Osteocyte (in vitro differentiated cells): ENCODE measurements at regions not wholly inside any gene's neighbourhood (a gene's known extent, or its start where the extent isn't known, plus 50 kb on each side); places are given as distances from the start of the nearest gene placed in this dataset.

ENCODE experiments used
- DNase-seq: peaks from one replicate; pipeline ENCODE4 v3.0.0; 2021; ENCODE audit warnings: mixed read lengths; ENCODE audit not compliant: unreplicated experiment; ENCODE audit errors: extremely low spot score
- H3K27ac Mint-ChIP-seq: one replicate; pipeline ENCODE4 v1.8.0; 2021; ENCODE audit warnings: mild to moderate bottlenecking, mixed read lengths; ENCODE audit not compliant: unreplicated experiment
- H3K27me3 Mint-ChIP-seq: one replicate; pipeline ENCODE4 v1.8.0; 2021; ENCODE audit warnings: mixed read lengths; ENCODE audit not compliant: unreplicated experiment
- H3K36me3 Mint-ChIP-seq: one replicate; pipeline ENCODE4 v1.8.0; 2021; ENCODE audit warnings: mixed read lengths; ENCODE audit not compliant: unreplicated experiment
- H3K4me1 Mint-ChIP-seq: one replicate; pipeline ENCODE4 v1.8.0; 2021; ENCODE audit warnings: mixed read lengths; ENCODE audit not compliant: unreplicated experiment
- H3K4me3 Mint-ChIP-seq: one replicate; pipeline ENCODE4 v1.8.0; 2021; ENCODE audit warnings: mild to moderate bottlenecking, moderate library complexity, mixed read lengths; ENCODE audit not compliant: unreplicated experiment
- H3K9me3 Mint-ChIP-seq: one replicate; pipeline ENCODE4 v1.8.0; 2021; ENCODE audit warnings: mixed read lengths; ENCODE audit not compliant: unreplicated experiment
- TF ChIP-seq, protein P1 (sequence below): fragments of 200-600 bp; sonication (generic); IDR thresholded peaks from 2 replicates; pipeline ENCODE4 v1.5.0; 2021; ENCODE audit warnings: antibody characterized with exemption, mild to moderate bottlenecking, moderate library complexity

DNA sequence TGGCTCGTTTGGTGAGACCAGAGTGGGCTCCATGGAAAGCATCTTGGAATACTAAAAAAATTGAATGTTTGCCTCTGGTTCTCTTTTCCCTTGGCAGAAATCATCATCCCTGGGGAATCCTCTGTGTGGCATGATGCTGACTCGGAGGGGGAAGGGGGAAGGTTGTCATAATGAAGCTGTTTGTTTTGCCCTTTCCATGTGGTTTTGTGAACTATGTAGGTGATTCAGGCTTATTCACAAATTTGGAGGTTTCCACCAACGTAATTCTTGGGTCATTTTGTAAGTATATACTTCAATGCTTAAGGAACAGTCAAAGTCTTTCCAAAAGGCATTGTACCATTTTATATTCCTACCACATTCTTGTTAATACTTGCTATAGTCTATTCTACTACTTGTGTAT, 754.0 kb upstream of the FAT3 start:
- no peak overlapping the region for H3K27ac Mint-ChIP-seq
- H3K27me3 Mint-ChIP-seq = no peaks in the 10 kb centered on the region
- no peaks in the 10 kb centered on the region for H3K36me3 Mint-ChIP-seq
- DNase-seq = no peak
- H3K4me3 Mint-ChIP-seq = no peak overlapping the region
- TF ChIP-seq, protein P1, sequence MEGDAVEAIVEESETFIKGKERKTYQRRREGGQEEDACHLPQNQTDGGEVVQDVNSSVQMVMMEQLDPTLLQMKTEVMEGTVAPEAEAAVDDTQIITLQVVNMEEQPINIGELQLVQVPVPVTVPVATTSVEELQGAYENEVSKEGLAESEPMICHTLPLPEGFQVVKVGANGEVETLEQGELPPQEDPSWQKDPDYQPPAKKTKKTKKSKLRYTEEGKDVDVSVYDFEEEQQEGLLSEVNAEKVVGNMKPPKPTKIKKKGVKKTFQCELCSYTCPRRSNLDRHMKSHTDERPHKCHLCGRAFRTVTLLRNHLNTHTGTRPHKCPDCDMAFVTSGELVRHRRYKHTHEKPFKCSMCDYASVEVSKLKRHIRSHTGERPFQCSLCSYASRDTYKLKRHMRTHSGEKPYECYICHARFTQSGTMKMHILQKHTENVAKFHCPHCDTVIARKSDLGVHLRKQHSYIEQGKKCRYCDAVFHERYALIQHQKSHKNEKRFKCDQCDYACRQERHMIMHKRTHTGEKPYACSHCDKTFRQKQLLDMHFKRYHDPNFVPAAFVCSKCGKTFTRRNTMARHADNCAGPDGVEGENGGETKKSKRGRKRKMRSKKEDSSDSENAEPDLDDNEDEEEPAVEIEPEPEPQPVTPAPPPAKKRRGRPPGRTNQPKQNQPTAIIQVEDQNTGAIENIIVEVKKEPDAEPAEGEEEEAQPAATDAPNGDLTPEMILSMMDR = no peak
- H3K9me3 Mint-ChIP-seq = no peaks in the 10 kb centered on the region
- H3K4me1 Mint-ChIP-seq = no peaks in the 10 kb centered on the region

DNA sequence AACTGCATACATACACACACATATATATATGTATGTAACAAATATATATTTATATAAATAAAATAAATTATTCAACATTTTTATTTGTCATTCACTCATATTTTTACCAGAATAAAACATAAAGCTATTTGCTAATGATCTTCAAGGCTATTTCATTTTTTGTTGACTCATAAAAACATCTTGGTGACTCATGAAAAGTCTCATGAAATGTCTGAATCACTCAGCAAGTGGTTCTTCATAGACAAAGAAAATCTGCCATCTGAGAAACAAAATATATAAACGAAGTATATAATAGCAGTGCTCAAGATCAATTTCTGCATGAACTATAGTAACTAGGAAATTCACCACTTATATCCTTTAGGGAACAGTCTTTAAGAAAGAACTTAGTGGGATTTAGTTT, 764.8 kb upstream of the FAT3 start:
- DNase-seq = no peak
- peaks cover 11% of the 10 kb centered on the region for H3K27me3 Mint-ChIP-seq
- H3K4me1 Mint-ChIP-seq = no peaks in the 10 kb centered on the region
- no peak overlapping the region for H3K4me3 Mint-ChIP-seq
- H3K9me3 Mint-ChIP-seq = peaks cover 5% of the 10 kb centered on the region
- no peaks in the 10 kb centered on the region for H3K36me3 Mint-ChIP-seq
- H3K27ac Mint-ChIP-seq = no peak overlapping the region
- TF ChIP-seq, protein P1 = no peak

DNA sequence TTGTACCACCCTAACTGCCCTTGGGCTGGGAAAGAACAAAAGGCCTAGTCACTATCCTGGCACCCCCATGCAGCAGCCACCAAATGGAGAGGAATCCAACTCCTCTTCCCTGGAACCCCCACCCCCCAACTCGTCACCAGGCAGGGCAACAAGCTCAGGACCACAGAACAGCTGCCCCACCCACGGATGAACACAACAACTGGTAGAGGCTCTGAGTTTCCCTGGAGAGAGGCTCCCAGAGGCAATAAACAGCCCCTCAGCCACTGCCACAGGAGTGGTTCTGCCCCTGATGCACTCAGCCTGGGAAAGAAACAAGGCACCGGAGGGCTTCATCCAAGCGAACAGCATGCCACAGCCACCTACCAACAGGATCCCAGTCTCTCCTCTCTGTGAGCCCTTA, 778.4 kb upstream of the FAT3 start:
- Mint-ChIP-seq H3K27me3 (peaks cover 4% of the 10 kb centered on the region), H3K4me3 (no peak overlapping the region), H3K4me1 (no peaks in the 10 kb centered on the region), H3K36me3 (no peaks in the 10 kb centered on the region), H3K27ac (no peak overlapping the region), H3K9me3 (no peaks in the 10 kb centered on the region)
- TF ChIP-seq, protein P1 = no peak
- DNase-seq = no peak

DNA sequence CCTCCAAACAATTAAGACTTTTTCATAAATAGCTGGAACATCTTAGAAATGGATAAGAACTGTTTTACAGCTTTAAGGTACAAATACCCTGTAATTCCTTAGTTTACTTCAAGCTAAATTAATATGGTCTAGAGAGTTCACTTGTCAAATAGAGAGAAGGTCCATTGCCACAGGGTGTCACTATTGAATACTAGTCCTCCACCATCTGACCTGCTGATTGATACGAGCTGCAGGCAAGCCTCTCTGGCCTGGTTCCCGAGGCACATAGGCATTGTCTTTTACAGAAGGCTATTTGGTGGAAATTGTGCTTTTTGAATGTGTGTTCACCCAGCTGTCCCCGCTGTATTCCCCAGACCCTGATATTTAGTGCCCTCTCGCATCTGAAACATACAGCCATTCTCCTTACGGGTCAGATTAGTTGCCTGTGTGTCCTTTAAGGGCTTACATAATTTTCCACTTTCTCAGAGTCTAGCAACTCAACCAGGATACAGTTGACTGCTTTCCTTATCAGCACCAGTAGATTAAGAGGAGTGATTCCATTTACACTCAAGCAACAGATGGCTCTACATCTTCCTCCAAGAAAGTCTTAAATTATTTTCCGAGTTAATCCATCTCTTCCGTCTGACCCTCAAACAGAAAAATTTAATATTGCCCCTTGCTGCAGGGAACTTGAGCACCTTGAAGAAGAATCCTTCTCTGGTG, 788.8 kb upstream of the FAT3 start:
- no peak for DNase-seq
- H3K4me3 Mint-ChIP-seq = no peak overlapping the region
- TF ChIP-seq, protein P1 = no peak
- H3K9me3 Mint-ChIP-seq = no peaks in the 10 kb centered on the region
- H3K27me3 Mint-ChIP-seq = peaks cover 5% of the 10 kb centered on the region
- H3K27ac Mint-ChIP-seq = no peak overlapping the region
- no peaks in the 10 kb centered on the region for H3K36me3 Mint-ChIP-seq
- H3K4me1 Mint-ChIP-seq = no peaks in the 10 kb centered on the region

DNA sequence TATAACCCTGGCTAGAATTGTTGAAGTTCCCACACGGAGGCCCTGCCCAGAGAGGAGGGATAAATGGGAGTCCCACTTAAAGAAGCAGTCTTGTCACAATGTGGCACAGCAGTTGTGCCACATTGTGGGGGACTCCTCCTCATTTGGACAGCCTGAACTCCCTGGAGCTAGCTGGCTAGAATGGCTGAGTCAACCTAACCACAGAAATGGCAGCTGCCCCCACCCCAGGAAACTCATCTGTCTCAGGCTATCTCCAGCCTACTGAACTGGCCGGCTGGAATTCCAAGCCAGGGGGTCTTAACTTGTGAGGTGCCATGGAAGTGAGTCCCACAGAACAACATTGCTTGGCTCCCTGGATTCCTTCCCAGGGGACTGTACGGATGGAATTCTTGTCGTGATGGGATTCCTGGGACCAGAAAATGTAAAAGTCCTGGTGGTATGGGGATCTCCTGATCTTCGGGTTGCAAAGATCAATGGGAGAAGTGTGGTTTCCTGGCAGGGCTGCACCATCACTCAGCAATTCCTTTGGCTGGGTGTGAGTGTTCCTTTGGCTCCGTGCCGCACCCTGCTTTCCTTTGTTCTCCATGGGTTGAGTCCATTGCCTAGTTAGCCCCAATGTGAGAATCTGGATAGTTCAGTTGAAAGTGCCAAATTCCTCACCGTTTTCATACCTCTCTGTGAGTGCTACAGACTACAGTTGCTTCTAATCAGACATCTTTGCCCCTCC, 791.2 kb upstream of the FAT3 start:
- Mint-ChIP-seq H3K4me1 (no peaks in the 10 kb centered on the region), H3K4me3 (no peak overlapping the region), H3K36me3 (no peaks in the 10 kb centered on the region), H3K27me3 (no peaks in the 10 kb centered on the region), H3K27ac (no peak overlapping the region), H3K9me3 (no peaks in the 10 kb centered on the region)
- DNase-seq = no peak
- TF ChIP-seq, protein P1 = no peak
